SH-SY5Y (cell line): ENCODE measurements at regions not wholly inside any gene's neighbourhood (a gene's known extent, or its start where the extent isn't known, plus 50 kb on each side); places are given as distances from the start of the nearest gene placed in this dataset.

Experiments
- GATA2 ChIP-seq: IDR thresholded peaks from 2 replicates; pipeline ENCODE4 v1.6.1; 2011; ENCODE audit warnings: mild to moderate bottlenecking, low read depth, low read length
- GATA3 ChIP-seq: IDR thresholded peaks from 2 replicates; pipeline ENCODE4 v1.6.1; 2011; ENCODE audit warnings: low read depth, mild to moderate bottlenecking, low read length, moderate library complexity

- no peak for TF ChIP-seq GATA2
- TF ChIP-seq GATA3: no peak
Measured at GRCh38 chr22:44605486-44605885, 96.5 kb upstream of the PRR5 start.

GRCh38 chr22:44604991-44605390 is 97.0 kb upstream of the PRR5 start:
- TF ChIP-seq GATA2 (no peak), GATA3 (no peak)

GRCh38 chr22:44604455-44604854 is 97.5 kb upstream of the PRR5 start:
- TF ChIP-seq GATA2: no peak
- TF ChIP-seq GATA3: no peak

GRCh38 chr22:44603767-44604166 is 98.2 kb upstream of the PRR5 start:
- TF ChIP-seq GATA2 (no peak), GATA3 (no peak)

GRCh38 chr22:44601725-44602124 is 100.3 kb upstream of the PRR5 start:
- TF ChIP-seq GATA3 (no peak), GATA2 (no peak)

- TF ChIP-seq GATA2 (no peak), GATA3 (no peak)
Measured at GRCh38 chr22:44601189-44601588, 100.8 kb upstream of the PRR5 start.

- no peak for TF ChIP-seq GATA3
- TF ChIP-seq GATA2: no peak
Measured at GRCh38 chr22:44600207-44600785, 101.7 kb upstream of the PRR5 start.

- TF ChIP-seq GATA2 (no peak), GATA3 (no peak)
Measured at GRCh38 chr22:44599500-44600140, 101.6 kb upstream of the RTL6 start.

- TF ChIP-seq GATA3 (no peak), GATA2 (no peak)
Measured at GRCh38 chr22:44599084-44599483, 101.1 kb upstream of the RTL6 start.

GRCh38 chr22:44597616-44598015 is 99.6 kb upstream of the RTL6 start:
- TF ChIP-seq GATA2 (no peak), GATA3 (no peak)

GRCh38 chr22:44596396-44597125 is 98.5 kb upstream of the RTL6 start:
- TF ChIP-seq GATA3 (no peak), GATA2 (no peak)

GRCh38 chr22:44595841-44596341 is 97.9 kb upstream of the RTL6 start:
- TF ChIP-seq GATA2 (no peak), GATA3 (no peak)

- no peak for TF ChIP-seq GATA2
- no peak for TF ChIP-seq GATA3
Measured at GRCh38 chr22:44594951-44595350, 96.9 kb upstream of the RTL6 start.

GRCh38 chr22:44592824-44593148 is 94.8 kb upstream of the RTL6 start:
- TF ChIP-seq GATA2: no peak
- no peak for TF ChIP-seq GATA3
